ENCODE measurements at regions not wholly inside any gene's neighbourhood (a gene's known extent, or its start where the extent isn't known, plus 50 kb on each side); places are given as distances from the start of the nearest gene placed in this dataset.

- TF ChIP-seq EZH2 (IDR thresholded peaks at IDR 0.05; ENCODE audit: insufficient read depth, poor library complexity, severe bottlenecking) (no peak), EZH2phosphoT487 (IDR thresholded peaks at IDR 0.05; ENCODE audit: insufficient read depth, low read depth) (no peak)
Measured at GRCh38 chr7:46603780-46604179, 682.7 kb upstream of the IGFBP3 start.

Measured in GM23248 (cell line).